ENCODE measurements at regions not wholly inside any gene's neighbourhood (a gene's known extent, or its start where the extent isn't known, plus 50 kb on each side); places are given as distances from the start of the nearest gene placed in this dataset.

- DNase-seq (ENCODE audit: low read depth), result no peak
- H3K4me3 ChIP-seq (ENCODE audit: low read depth, low read length), result no peak overlapping the region
Measured at GRCh38 chr13:107088061-107088460, 520.1 kb upstream of the ARGLU1 start.

- DNase-seq (ENCODE audit: low read depth), result no peak
Measured at GRCh38 chr13:107079423-107080049, 511.6 kb upstream of the ARGLU1 start.

GRCh38 chr13:107078229-107078765, 510.4 kb upstream of the ARGLU1 start:
- DNase-seq (ENCODE audit: low read depth), result no peak
- H3K4me3 ChIP-seq (ENCODE audit: low read depth, low read length), result no peak overlapping the region

More at GRCh38 chr13:107079423-107080049, 511.6 kb upstream of the ARGLU1 start:
- H3K4me3 ChIP-seq (ENCODE audit: low read depth, low read length), result no peak overlapping the region

GRCh38 chr13:107076801-107077200, 508.9 kb upstream of the ARGLU1 start:
- no peak for DNase-seq (ENCODE audit: low read depth)

GRCh38 chr13:107075576-107075975, 507.6 kb upstream of the ARGLU1 start:
- H3K4me3 ChIP-seq (ENCODE audit: low read depth, low read length), result no peak overlapping the region
- no peak for DNase-seq (ENCODE audit: low read depth)

More at GRCh38 chr13:107076801-107077200, 508.9 kb upstream of the ARGLU1 start:
- H3K4me3 ChIP-seq (ENCODE audit: low read depth, low read length), result no peak overlapping the region

- DNase-seq (ENCODE audit: low read depth), result no peak
- no peak overlapping the region for H3K4me3 ChIP-seq (ENCODE audit: low read depth, low read length)
Measured at GRCh38 chr13:107070792-107071191, 502.9 kb upstream of the ARGLU1 start.

- DNase-seq (ENCODE audit: low read depth), result no peak
- no peak overlapping the region for H3K4me3 ChIP-seq (ENCODE audit: low read depth, low read length)
Measured at GRCh38 chr13:107069108-107069776, 501.3 kb upstream of the ARGLU1 start.

- DNase-seq (ENCODE audit: low read depth), result no peak
- no peak overlapping the region for H3K4me3 ChIP-seq (ENCODE audit: low read depth, low read length)
Measured at GRCh38 chr13:107067381-107067780, 499.4 kb upstream of the ARGLU1 start.

GRCh38 chr13:107066355-107066754, 498.4 kb upstream of the ARGLU1 start:
- H3K4me3 ChIP-seq (ENCODE audit: low read depth, low read length), result no peak overlapping the region
- DNase-seq (ENCODE audit: low read depth), result no peak

GRCh38 chr13:107065036-107065435, 497.1 kb upstream of the ARGLU1 start:
- no peak for DNase-seq (ENCODE audit: low read depth)
- no peak overlapping the region for H3K4me3 ChIP-seq (ENCODE audit: low read depth, low read length)

GRCh38 chr13:107057028-107057631, 489.2 kb upstream of the ARGLU1 start:
- no peak overlapping the region for H3K4me3 ChIP-seq (ENCODE audit: low read depth, low read length)
- DNase-seq (ENCODE audit: low read depth), result no peak

GRCh38 chr13:107043021-107043956, 475.4 kb upstream of the ARGLU1 start:
- DNase-seq (ENCODE audit: low read depth), result no peak
- H3K4me3 ChIP-seq (ENCODE audit: low read depth, low read length), result no peak overlapping the region

- H3K4me3 ChIP-seq (ENCODE audit: low read depth, low read length), result no peak overlapping the region
- no peak for DNase-seq (ENCODE audit: low read depth)
Measured at GRCh38 chr13:107035778-107036177, 467.8 kb upstream of the ARGLU1 start.

- DNase-seq (ENCODE audit: low read depth), result no peak
- no peak overlapping the region for H3K4me3 ChIP-seq (ENCODE audit: low read depth, low read length)
Measured at GRCh38 chr13:107035186-107035585, 467.2 kb upstream of the ARGLU1 start.

- DNase-seq (ENCODE audit: low read depth), result no peak
- H3K4me3 ChIP-seq (ENCODE audit: low read depth, low read length), result no peak overlapping the region
Measured at GRCh38 chr13:107034236-107034872, 466.4 kb upstream of the ARGLU1 start.

GRCh38 chr13:107031716-107032115, 463.8 kb upstream of the ARGLU1 start:
- no peak overlapping the region for H3K4me3 ChIP-seq (ENCODE audit: low read depth, low read length)
- no peak for DNase-seq (ENCODE audit: low read depth)

- no peak overlapping the region for H3K4me3 ChIP-seq (ENCODE audit: low read depth, low read length)
- no peak for DNase-seq (ENCODE audit: low read depth)
Measured at GRCh38 chr13:107028751-107029150, 460.8 kb upstream of the ARGLU1 start.

- H3K4me3 ChIP-seq (ENCODE audit: low read depth, low read length), result no peak overlapping the region
- DNase-seq (ENCODE audit: low read depth), result no peak
Measured at GRCh38 chr13:107025991-107026390, 458.1 kb upstream of the ARGLU1 start.

- no peak for DNase-seq (ENCODE audit: low read depth)
Measured at GRCh38 chr13:107023335-107023734, 455.4 kb upstream of the ARGLU1 start.

More at GRCh38 chr13:107023335-107023734, 455.4 kb upstream of the ARGLU1 start:
- no peak overlapping the region for H3K4me3 ChIP-seq (ENCODE audit: low read depth, low read length)
